IMR-90 (cell line): ENCODE measurements at regions not wholly inside any gene's neighbourhood (a gene's known extent, or its start where the extent isn't known, plus 50 kb on each side); places are given as distances from the start of the nearest gene placed in this dataset.

ENCODE experiments used
- ATAC-seq: fragments of 200-7000 bp; cut with Tn5 transposase; 2 replicates; pipeline ENCODE4 v1.9.1; 2020; ENCODE audit warnings: low read depth, mild to moderate bottlenecking, moderate library complexity
- BruUV-seq: library from RNA; stranded (reverse); fragments of 400-500 nt; replicated peaks from 2 replicates; lab custom pipeline; 2021; lab: Mats Ljungman, UMichigan
- CTCF ChIA-PET: fragments of 300-600 bp; formaldehyde crosslinking; extraction: SDS; loops from one replicate; lab custom pipeline; 2021; ENCODE audit warnings: antibody characterized with exemption; lab: Yijun Ruan, JAX
- POLR2A ChIA-PET: fragments of 300-600 bp; sonication (Branson Sonifier 250); formaldehyde crosslinking; loops from one replicate; lab custom pipeline; 2022; ENCODE audit warnings: antibody characterized with exemption; ENCODE audit not compliant: unreplicated experiment; lab: Charles Lee
- DNase-seq: peaks from one replicate; pipeline ENCODE4 v3.0.0; 2013
- H2AFZ ChIP-seq: replicated peaks from 2 replicates; pipeline ENCODE3; 2013; ENCODE audit warnings: low read length, mild to moderate bottlenecking; ENCODE audit not compliant: poor library complexity
- H2AK5ac ChIP-seq: 2 replicates; pipeline ENCODE4 v1.6.1; 2013; ENCODE audit warnings: low read depth, low read length, inconsistent platforms
- H2AK9ac ChIP-seq: replicated peaks from 2 replicates; pipeline ENCODE3; 2013; ENCODE audit warnings: mild to moderate bottlenecking, low read depth, low read length, moderate library complexity; ENCODE audit not compliant: poor library complexity
- H2BK120ac ChIP-seq: 2 replicates; pipeline ENCODE4 v1.6.1; 2013; ENCODE audit warnings: low read depth, low read length, inconsistent platforms
- H2BK15ac ChIP-seq: 3 replicates; pipeline ENCODE4 v1.6.1; 2013; ENCODE audit warnings: low read depth, low read length, inconsistent platforms
- H2BK20ac ChIP-seq: 2 replicates; pipeline ENCODE4 v1.6.1; 2013; ENCODE audit warnings: low read depth, mild to moderate bottlenecking, inconsistent platforms, low read length, moderate library complexity
- H2BK5ac ChIP-seq: 2 replicates; pipeline ENCODE4 v1.6.1; 2013; ENCODE audit warnings: mild to moderate bottlenecking, low read depth, low read length, inconsistent platforms; ENCODE audit not compliant: poor library complexity, severe bottlenecking
- H3K14ac ChIP-seq: replicated peaks from 2 replicates; pipeline ENCODE4 v1.6.1; 2013; ENCODE audit warnings: low read depth, low read length, inconsistent platforms
- H3K18ac ChIP-seq: 2 replicates; pipeline ENCODE4 v1.6.1; 2013; ENCODE audit warnings: low read depth, low read length, control low read depth
- H3K23ac ChIP-seq: 2 replicates; pipeline ENCODE4 v1.6.1; 2013; ENCODE audit warnings: low read depth, low read length, inconsistent platforms
- H3K27ac ChIP-seq: 2 replicates; pipeline ENCODE4 v1.5.1; 2013; ENCODE audit warnings: mild to moderate bottlenecking, control low read depth, low read length; ENCODE audit not compliant: insufficient read depth
- H3K27me3 ChIP-seq: 2 replicates; pipeline ENCODE4 v1.6.1; 2013; ENCODE audit warnings: low read length; ENCODE audit not compliant: control insufficient read depth, insufficient read depth
- H3K36me3 ChIP-seq: 2 replicates; pipeline ENCODE4 v1.6.1; 2013; ENCODE audit warnings: low read length, mixed read lengths; ENCODE audit not compliant: control insufficient read depth, insufficient read depth
- H3K4ac ChIP-seq: 2 replicates; pipeline ENCODE4 v1.6.1; 2013; ENCODE audit warnings: low read depth, low read length, inconsistent platforms
- H3K4me1 ChIP-seq: 2 replicates; pipeline ENCODE4 v1.6.1; 2013; ENCODE audit warnings: low read length, mixed read lengths; ENCODE audit not compliant: control insufficient read depth, insufficient read depth
- H3K4me2 ChIP-seq: 2 replicates; pipeline ENCODE4 v1.6.1; 2013; ENCODE audit warnings: low read depth, mild to moderate bottlenecking, control low read depth, low read length, moderate library complexity
- H3K4me3 ChIP-seq: 2 replicates; pipeline ENCODE4 v1.5.1; 2013; ENCODE audit warnings: low read depth, mild to moderate bottlenecking, control low read depth, low read length, moderate library complexity; ENCODE audit not compliant: insufficient read depth
- H3K56ac ChIP-seq: 2 replicates; pipeline ENCODE4 v1.6.1; 2013; ENCODE audit warnings: low read length, inconsistent platforms; ENCODE audit not compliant: insufficient read depth; ENCODE audit errors: extremely low read depth
- H3K79me1 ChIP-seq, 2 experiments: 2 replicates each; pipeline ENCODE4 v1.6.1; 2013; ENCODE audit warnings: low read length in 2 of 2, inconsistent platforms in 1 of 2, low read depth in 1 of 2
- H3K9ac ChIP-seq: 2 replicates; pipeline ENCODE4 v1.6.1; 2013; ENCODE audit warnings: low read depth, low read length, control low read depth
- H3K9me1 ChIP-seq: 2 replicates; pipeline ENCODE4 v1.6.1; 2013; ENCODE audit warnings: low read length, inconsistent platforms; ENCODE audit not compliant: insufficient read depth
- H3K9me3 ChIP-seq: 2 replicates; pipeline ENCODE4 v1.6.1; 2013; ENCODE audit warnings: low read length; ENCODE audit not compliant: control insufficient read depth, insufficient read depth
- H4K20me1 ChIP-seq: 2 replicates; pipeline ENCODE4 v1.6.1; 2013; ENCODE audit warnings: low read length, inconsistent platforms; ENCODE audit not compliant: insufficient read depth
- H4K5ac ChIP-seq: 2 replicates; pipeline ENCODE4 v1.6.1; 2013; ENCODE audit warnings: mild to moderate bottlenecking, low read depth, low read length, control low read depth
- H4K8ac ChIP-seq, 2 experiments: 2 replicates each; pipeline ENCODE4 v1.6.1; 2013; ENCODE audit warnings: low read depth in 2 of 2, low read length in 2 of 2, control low read depth in 1 of 2, inconsistent platforms in 1 of 2
- H4K91ac ChIP-seq: 2 replicates; pipeline ENCODE4 v1.6.1; 2013; ENCODE audit warnings: low read depth, low read length, inconsistent platforms; ENCODE audit not compliant: insufficient read depth
- CEBPB ChIP-seq: IDR thresholded peaks from 2 replicates; pipeline ENCODE4 v1.6.1; 2012; ENCODE audit warnings: low read depth, low read length, improper control_type of control experiment
- ELK1 ChIP-seq: fragments of 150-350 bp; IDR thresholded peaks from 2 replicates; pipeline ENCODE4 v1.6.1; 2016; ENCODE audit warnings: low read depth, mild to moderate bottlenecking, low read length, moderate library complexity, borderline replicate concordance
- FOS ChIP-seq: fragments of 150-350 bp; IDR thresholded peaks from 2 replicates; pipeline ENCODE4 v1.6.1; 2016; ENCODE audit warnings: low read depth, low read length
- POLR2A ChIP-seq: IDR thresholded peaks from 2 replicates; pipeline ENCODE4 v1.6.1; 2012; ENCODE audit warnings: mild to moderate bottlenecking, low read depth, low read length
- RAD21 ChIP-seq: IDR thresholded peaks from 2 replicates; pipeline ENCODE4 v1.6.1; 2012; ENCODE audit warnings: low read length, improper control_type of control experiment
- RCOR1 ChIP-seq: IDR thresholded peaks from 2 replicates; pipeline ENCODE4 v1.6.1; 2012; ENCODE audit warnings: mild to moderate bottlenecking, low read length, improper control_type of control experiment; ENCODE audit not compliant: insufficient replicate concordance
- SMC3 ChIP-seq: fragments of 150-350 bp; IDR thresholded peaks from 2 replicates; pipeline ENCODE4 v1.6.1; 2016; ENCODE audit warnings: low read depth, mild to moderate bottlenecking, antibody characterized with exemption, low read length, moderate library complexity
- whole genome bisulfite sequencing, 2 experiments: methylation state at CpG; one replicate each; pipeline versions ENCODE4 v1.1.5 to v1.1.7; 2013; ENCODE audit warnings: missing lambda C conversion rate in 2 of 2; ENCODE audit not compliant: insufficient read length in 1 of 2; ENCODE audit errors: extremely low coverage in 2 of 2; 5-methylcytosine and 5-hydroxymethylcytosine counted together
- dilution Hi-C: fragments of 300-500 bp; cut with HindIII; formaldehyde crosslinking; loops from one replicate; pipeline ENCODE4 v1.14.3; 2018; ENCODE audit warnings: low sequenced_read_pairs; ENCODE audit not compliant: unreplicated experiment
- in situ Hi-C: fragments of 300-500 bp; cut with MboI; formaldehyde crosslinking; loops from 3 replicates; pipeline ENCODE4 v1.14.3; 2019; ENCODE audit warnings: low sequenced_read_pairs, inconsistent platforms, mixed read lengths
- intact Hi-C: fragments of 100-400 bp; cut with micrococcal nuclease; formaldehyde crosslinking; loops from 2 replicates; pipeline ENCODE4 v1.10.0; 2022

- Histone ChIP-seq H2BK120ac (no peak overlapping the region), H3K9me1 (no peaks in the 10 kb centered on the region), H2BK5ac (no peak overlapping the region), H3K14ac (no peak overlapping the region), H3K9me3 (no peaks in the 10 kb centered on the region), H2AK5ac (no peak overlapping the region), H3K4me3 (no peak overlapping the region), H4K20me1 (no peaks in the 10 kb centered on the region), H3K9ac (no peak overlapping the region), H3K4me1 (peaks cover 3% of the 10 kb centered on the region), H3K27ac (no peak overlapping the region), H3K36me3 (no peaks in the 10 kb centered on the region), H3K4me2 (peak overlapping the region; percentile 37; the same call in 1 of the 2 replicates), H2BK20ac (no peak overlapping the region), H4K91ac (no peak overlapping the region), H3K56ac (no peak overlapping the region), H4K8ac (no peak overlapping the region), H2AFZ (no peak overlapping the region), H4K5ac (no peak overlapping the region), H3K27me3 (no peaks in the 10 kb centered on the region), H3K79me1 (no peaks in the 10 kb centered on the region), H2AK9ac (no peak overlapping the region), H3K18ac (no peak overlapping the region), H2BK15ac (no peak overlapping the region), H3K23ac (no peak overlapping the region), H3K4ac (no peak overlapping the region)
- no peak for ATAC-seq
- TF ChIP-seq POLR2A (no peak), SMC3 (no peak), RAD21 (no peak), ELK1 (no peak), CEBPB (no peak), RCOR1 (no peak), FOS (no peak)
- ChIA-PET POLR2A (no interaction called here), CTCF (no interaction called here)
- in situ Hi-C loops = no loop called here
- dilution Hi-C loops = no loop called here
- intact Hi-C loops = no loop called here
- BruUV-seq = no TSS peak
- peak; percentile 43 for DNase-seq
- no CpG with 5 or more reads among the region's 4 CpGs for WGBS, 2 experiments
Observed at GRCh38 chr2:195451160-195451559, 205.9 kb upstream of the SLC39A10 start.
